NCI-H1105 (cell line): ENCODE measurements at regions not wholly inside any gene's neighbourhood (a gene's known extent, or its start where the extent isn't known, plus 50 kb on each side); places are given as distances from the start of the nearest gene placed in this dataset.
A peak's percentile ranks its signal among the peaks of the same experiment; 100 is the strongest.

Source experiments
- DNase-seq: peaks from one replicate; lab custom pipeline; 2025; lab: John Stamatoyannopoulos, UW

DNA sequence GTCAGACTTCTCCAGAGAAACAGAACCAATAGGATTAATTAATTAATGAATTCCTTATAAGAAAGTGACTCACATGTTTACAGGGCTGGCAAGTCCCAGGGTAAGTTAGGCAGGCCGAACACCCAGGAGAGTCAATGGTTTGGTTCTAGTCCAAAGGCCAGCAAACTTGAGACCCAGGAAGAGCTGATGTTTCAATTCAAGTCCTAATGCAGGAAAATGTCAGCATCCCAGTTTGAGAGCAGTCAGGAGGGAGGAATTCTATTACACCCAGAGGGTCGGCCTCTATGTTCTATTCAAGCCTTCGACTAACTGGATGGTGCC lies 466.0 kb downstream of the INSC start:
- no peak for DNase-seq

DNA sequence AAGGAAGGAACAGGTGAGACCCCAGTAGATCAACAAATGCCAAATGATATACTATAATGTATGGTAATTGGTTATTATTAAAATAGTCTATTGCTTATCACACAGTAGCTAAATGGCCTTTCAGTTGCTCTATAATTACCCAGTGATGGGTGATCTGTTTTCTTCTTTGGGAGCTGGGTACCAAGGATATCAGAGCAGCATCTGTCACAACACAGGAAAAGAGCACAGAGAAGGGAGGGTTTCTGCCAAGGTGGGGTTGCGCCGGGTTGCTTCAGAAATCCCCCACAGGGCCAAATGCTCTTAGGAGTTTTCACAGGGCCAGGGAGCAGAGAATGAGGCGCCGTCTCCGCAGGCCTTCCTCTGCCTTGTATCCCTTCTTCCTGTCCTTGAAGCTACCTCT lies 469.4 kb downstream of the INSC start:
- no peak for DNase-seq

DNA sequence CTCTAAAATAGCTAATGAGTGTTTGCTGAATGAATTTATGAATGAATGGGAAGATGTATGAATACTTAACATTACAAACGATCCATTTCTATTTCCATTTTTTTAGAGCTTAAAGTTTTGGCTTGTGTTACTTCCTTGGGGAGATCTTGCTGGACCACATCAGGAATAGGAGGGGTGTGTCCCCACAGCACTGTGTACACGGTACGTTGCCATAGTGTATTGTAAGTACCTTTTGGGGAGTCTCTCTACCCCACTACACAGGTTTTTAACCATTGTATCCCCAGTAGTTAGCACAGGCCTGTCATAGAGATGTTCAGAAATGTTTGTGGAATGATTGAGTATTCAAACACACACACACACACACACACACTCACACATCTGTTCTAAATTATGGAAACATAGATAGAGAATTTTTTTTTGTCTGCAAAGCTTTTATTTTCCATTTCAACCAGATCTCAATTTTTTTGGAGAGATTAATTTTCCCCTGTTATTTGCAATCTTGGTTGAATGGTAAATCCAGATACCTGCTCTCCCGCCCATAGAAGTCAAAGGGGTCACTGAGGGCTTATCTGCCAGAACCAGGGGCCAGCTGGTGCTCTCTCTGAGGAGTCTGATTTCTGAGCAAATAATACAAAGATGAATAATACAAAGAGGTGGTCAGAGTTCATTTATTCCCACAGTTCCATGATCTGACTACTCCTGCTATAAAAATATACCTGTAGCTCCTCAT lies 471.0 kb downstream of the INSC start:
- DNase-seq, result no peak

DNA sequence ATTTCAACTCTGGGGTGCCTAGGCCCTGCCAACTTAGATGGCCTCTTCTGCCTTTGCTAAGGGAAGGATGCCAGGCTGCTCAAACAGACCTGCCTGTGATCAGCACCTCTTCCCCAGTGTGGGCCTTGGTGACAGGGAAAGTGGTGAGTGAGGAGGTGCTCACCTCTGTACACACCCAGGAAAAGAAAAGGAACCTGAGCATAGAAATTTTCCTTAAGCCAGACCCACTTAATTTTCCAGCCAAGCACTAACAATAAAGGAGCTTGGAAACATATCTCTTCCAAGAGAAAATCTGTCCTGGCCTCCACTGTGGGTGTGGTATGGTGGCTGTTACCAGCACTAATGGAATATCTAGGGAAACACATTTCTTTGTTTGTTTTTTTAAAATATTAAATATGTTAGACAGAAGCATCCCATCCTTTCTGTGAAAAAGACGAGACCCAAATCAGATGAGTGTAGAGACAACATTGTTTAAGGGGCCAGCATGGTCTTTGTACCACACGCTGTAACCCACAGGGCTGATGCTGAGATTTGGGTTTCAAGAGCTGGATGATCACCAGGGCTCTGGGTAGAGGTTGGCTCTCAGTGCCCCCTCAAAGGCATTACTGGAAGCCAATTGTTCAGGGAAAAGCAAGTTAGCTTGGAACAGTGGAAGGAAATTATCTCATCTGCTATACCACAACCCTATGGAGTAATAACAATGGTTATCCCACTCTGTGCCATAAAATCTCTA lies 472.2 kb downstream of the INSC start:
- no peak for DNase-seq

DNA sequence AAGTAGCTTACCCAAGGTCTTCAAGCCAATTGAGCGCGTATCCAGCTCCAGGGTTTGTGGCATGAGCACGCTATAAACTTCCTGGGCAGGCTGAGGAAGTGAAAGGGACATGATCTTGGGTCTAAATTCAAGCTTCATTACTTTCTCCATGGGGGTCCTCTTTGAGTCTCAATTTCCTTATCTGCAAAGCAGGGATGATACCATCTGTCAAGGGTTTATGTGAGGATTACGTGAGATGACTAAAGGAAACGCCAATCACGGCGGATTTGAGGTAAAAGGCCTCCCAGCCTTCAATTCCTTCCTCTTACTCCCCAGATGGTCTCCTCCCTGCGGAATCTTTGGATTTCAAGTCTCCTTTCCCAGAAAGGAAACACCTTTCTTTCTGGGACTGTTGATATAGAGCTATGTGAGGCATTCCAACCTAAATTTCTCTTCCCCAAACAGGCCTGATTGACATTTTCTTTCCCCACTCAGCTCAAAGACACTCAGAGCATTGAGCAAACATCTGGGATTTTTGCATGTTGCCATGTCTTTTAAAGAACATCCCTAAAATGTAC lies 474.4 kb downstream of the INSC start:
- DNase-seq, result no peak

DNA sequence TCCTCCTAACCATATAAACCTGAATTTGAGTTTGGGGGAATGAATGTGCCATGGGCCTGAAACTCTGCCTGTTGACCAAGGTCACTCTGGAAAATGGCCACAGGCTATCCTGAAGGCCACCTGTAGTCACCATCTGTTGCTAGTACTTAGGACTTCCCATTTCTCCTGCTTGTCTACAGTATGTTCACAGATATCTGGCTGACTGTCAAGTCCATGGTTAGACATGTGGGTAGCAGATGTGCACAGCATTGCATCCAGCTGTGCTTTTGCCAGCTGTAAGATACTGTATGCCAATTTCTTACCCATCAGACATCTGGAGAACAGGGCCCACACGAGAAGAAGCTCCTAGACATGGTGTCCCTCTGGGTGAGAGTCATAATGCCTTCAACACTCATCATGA lies 475.4 kb downstream of the INSC start:
- DNase-seq, result no peak

DNA sequence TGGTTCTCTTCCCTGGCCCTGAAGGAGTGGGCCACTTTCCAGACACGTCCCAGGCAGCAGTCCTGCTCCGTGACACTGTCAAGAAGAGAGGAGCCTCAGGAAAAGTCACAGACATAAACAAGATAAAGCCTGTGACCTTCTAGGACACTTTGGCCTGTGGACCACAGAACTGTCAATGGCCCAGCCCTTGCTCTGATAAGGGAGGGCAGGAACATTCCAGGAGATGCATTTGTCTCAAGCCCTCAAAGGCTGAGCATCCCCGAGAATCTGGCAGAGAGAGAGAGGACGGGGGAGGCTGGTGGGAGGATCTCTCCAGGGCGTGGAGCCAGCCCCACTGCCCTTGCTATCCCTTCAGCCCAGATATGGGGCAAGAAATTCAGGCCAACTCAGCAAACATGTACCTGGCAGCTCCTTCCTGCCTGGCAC lies 476.4 kb downstream of the INSC start:
- no peak for DNase-seq

DNA sequence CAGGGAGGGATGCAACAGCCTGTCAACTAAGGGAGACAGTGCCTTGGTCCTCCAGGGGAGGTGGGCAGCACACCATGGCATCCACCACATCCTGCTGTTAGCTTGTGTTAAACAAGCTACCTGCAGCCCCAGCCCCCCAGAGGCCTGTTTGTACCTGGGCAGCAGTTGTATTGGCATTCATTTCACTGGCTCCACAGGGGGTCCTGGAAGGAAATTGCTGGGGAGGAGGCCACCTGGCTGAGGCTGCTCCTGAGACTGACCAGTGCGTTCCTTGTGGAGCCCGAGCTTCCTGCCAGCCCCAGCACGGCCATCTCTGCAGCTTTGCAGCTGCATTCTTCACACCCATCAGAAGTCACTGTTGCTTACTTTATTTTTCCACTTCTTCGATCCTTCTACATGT lies 479.9 kb downstream of the INSC start:
- no peak for DNase-seq

DNA sequence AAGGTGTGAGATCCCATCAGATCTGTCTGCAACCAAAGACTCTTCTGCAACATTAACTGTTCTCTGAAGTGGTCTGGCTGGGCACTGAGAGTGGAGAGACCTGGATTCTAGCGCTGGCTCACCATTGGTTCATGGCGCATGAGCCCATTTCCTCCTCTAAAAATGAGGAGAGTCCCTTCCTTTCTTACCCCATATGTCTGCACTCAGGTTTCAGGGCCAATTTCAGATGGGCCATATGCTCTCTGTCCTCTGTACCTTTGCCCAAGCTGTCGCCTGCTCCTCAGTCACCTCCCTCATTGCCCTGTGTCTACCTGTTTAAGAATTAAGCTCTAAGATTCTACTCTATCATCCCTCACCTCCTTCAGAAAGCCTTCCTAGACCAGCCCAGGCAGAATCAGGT lies 484.7 kb downstream of the INSC start:
- no peak for DNase-seq

DNA sequence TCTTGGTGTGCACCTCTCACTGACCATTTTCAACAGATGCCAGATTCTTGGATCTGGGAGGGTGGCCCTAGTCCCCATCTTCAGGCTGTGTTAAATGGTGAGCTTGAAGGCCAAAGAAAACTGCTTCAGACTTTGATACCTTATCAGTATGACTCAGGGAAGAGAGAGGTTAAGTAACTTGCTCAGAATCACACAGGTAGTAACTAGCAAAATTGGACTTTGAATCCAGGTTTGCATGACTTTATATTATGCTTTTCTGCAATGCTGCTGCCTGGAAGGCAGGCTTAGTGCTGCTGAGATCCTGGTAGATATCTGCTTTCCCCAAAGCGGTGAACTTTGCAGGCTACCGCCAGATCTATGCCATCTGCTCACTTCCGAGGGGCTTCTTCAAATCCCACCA lies 487.3 kb downstream of the INSC start:
- no peak for DNase-seq

DNA sequence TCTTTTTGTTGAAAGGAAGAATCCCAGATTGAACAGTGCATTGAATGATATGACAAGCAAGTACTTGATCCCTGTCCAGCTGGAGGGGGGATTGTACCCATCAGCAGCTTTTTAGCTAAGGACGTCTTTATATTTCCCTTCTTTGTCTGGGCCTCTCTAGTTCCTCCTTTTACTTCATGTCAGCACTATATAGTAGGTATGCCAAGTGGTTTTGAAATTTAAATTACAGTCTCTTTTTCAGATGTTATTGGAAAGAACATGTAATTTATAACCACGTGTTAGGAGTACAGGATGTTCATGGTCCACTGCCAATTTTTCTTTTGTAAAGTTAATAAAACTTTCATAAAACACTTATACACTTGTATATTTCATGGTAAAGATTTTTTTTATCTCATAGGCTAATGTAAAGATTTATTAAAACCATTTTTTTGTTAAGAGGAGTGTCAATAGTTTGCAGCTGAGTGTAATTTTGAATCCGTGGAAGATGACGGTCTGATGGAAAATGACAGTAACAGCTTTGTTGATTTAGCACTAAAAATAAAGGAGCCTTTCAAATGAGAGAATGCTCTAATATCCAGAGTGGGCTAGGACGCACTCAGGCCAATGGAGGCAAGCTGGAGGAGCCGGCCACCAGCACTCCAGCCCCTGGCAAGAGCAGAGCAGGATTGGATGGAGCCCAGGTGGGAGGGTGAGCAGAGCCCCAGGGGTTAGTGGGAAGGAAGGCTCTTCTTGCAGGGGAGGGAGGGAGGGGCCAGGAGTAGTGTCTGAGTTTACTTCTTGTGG lies 488.3 kb downstream of the INSC start:
- peak; percentile 32 for DNase-seq

DNA sequence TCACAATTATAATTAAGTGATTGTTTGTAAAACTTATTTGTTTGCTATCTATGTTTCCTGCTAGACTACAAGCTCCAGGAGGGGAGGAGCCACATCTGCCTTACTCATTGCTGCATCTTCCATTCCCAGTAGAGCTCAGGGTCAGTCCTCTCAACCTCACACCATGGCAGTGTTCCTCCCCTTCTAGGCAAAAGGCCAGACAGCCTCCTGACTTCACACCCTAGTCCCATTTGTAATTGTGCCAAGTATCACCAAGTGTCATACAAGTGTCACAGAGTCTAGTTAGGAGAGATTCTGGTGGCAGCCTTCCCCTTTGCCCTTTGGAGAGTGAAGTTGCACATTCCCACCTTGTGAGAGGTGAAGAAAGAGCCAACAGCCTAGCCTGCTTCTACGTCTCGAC lies 490.4 kb downstream of the INSC start:
- DNase-seq, result no peak

DNA sequence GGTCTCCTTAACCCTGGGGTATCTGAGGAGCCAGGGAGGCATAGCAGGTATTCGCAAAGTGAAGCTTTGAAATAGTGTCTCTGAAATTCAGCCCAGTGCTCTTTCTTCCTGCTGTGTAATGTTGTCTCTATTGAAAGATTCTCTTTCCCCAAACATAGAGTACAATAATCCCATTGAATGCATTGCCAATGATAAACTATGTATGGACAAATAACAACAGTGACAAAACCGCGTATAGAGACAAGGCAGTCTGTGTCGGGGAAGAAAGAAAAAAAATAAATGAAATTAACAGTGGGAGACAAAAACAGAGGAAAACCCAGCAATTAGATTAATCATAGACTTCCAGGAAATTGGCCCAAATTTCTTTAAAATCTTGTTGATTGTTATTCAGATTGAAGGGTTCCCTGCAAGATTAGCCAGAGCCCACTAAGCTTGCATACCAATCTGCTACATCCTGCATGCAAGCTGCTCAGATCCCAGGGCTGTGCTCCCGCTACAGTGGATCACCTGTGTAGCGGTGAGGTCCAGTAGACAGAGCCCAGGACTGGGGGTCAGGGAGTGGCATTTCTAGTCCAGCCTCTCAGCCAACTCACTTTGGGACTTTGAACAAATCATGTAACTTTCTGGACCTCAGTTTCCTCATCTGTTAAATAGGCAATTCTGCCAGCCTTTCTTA lies 492.8 kb downstream of the INSC start:
- no peak for DNase-seq

DNA sequence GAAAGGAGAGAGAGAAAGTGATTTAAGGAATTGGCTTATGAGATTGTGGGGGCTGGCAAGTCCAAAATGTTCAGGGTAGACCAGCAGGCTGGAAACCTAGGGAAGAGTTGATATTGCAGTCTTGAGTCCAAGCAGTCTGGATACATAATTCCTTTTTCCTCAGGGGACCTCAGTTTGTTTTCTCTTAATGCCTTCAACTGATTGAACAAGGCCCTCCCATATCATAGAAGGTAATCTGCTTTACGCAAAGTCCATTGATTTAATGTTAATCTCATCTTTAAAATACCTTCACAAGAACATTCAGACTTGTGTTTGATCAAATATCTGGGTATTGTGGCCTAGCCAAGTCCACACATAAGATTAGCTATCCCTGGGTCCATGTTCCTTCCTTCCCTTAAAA lies 494.7 kb downstream of the INSC start:
- DNase-seq, result no peak

DNA sequence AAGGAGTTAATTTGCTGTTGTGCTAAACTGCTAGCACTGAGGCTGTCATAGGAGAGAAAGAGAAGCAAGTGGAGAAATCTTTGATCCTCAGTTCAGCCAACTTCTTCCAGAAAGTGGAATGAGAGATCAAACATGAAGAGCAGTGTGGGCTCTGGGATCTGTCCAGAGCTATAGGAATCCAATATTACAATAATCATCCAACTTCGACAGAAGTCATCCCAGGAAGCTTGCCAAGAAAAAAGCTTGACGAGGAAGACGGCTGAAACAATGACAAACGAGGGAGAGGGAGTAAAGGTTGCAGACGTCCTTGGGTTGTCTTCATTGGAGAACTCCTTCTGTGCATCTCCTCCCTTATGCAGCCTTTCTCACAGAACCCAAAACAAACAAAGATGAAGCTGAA lies 496.2 kb downstream of the INSC start:
- DNase-seq, result no peak

DNA sequence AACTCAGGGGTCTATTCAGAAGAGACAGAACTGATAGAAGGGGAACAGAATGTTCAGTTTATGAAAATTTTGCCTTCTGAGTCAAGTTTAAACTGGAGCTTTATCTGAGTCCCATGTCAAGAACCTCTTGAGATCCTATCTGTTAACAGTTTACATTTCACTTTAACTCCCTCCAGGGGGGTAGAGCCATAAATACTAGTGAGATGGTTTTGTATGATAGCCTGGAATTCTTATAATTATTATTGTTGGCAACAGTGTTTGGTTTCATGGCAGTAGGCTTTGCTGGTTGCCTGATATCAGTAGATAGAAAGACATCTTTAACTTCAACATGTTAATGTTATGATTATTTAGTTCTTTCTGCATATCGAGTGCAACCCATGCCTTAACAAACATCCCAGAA lies 498.5 kb downstream of the INSC start:
- no peak for DNase-seq

DNA sequence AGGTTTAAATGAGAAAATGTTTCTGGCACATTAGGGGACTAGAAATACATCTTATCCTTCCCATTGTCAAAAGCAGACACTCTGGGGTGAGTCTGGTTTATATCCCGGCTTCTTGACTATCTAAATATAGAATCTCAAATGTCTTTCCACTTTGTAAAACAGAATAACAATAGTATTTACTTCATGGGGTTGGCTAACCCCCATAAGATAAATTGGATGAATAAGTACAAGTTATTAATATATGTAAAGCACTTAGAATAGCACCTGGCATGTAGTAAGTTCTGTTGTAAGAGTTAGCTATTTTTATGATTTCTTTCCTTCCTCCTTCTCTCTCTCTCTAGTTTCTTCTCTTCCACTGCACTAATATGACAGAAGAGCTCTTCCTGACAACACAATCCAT lies 499.1 kb downstream of the INSC start:
- no peak for DNase-seq

DNA sequence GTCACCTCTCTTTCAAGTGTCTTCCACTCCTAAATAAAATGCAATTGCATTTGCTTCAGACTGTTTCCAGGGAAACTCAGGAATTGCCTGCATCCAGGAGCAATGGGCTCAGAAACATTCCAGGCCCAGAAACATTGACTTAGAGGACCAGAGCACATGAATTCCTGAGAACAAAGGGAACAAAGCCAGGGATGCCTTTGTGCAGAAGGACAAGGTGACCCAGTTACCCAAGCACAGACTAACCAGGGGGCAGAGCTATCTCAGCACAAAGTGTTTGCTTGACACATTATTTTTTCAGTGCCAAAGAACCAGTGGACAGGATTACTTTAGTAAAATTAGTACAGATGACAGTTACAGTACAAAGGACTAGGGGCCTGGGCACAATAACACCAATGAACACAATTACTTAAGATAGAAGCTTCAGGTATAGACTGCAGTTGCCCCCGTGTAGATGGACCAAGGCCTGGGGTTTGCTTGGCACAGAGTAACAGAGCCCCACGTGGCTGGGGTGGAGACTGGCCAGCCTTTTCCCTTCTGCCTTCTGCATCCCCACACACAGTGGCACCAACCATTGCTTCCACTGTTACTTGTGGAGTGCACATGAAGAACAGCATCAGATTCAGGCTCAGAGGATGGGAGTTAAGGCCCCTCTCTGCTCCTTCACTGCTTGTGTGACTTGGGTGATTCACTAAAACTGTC lies 500.8 kb downstream of the INSC start:
- no peak for DNase-seq

DNA sequence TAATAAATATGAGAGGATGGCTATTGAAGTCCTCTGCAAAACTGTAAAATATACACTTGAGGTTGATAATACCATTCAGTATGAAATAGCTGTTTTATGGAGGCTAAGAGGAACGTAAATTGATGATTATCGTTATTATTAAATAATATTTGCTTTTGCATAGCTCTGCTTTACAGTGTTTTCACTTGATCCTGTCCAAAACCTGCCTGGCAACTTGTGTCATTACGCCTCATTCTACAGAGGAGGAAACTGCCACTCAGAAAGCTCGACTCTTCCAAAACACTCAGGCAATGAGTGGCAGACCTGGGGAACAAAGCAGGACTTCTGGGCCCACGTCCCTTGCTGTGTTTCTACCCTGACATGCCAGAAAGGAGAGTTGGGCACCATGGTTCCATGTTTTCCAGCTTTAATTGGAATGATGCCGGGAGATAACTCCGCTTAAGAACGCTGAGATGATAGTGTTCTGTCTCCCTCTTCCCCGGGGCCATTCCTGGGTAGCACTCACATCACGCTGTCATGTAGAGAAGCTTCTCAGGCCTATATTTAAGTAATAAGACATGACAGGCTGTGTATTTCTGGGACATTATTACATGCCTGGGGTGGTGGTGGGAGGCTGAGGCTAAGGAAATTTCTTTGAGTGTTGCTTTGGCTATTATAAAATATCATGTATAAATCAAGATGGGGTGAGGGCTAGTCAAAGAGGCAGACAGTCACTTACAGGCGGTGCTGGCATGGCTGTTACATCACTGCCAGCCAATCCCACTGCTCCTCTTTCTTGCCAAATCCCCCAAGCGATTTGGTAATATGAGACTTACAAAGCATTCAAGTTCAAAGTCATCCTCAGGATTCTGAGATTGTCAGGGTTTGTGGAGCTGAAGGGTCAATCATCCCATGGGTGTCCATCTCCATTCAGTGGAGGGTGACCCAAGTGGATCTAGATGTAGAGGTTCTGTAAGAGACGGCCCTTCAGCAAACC lies 501.7 kb downstream of the INSC start:
- DNase-seq, result no peak

DNA sequence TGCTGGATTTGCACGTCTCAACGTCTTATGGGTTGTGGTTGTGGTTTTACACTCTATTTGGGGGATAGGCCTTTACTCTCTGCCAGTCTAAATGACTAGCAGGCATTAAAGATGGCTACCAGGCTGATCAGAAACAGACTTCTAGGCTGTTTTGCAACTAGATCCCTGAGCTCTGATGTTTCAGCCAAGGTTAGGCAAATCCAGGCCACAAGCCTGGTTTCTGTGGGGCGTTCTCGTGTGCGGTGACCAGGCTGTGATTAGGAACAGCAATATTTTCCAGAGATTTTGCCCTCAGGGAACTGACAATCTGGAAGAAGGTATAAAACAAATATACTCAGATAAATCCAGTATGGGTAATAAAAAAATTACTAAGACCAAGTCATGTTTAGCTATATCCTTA lies 502.4 kb downstream of the INSC start:
- DNase-seq, result no peak
